GM13977 (cell line): ENCODE measurements at regions not wholly inside any gene's neighbourhood (a gene's known extent, or its start where the extent isn't known, plus 50 kb on each side); places are given as distances from the start of the nearest gene placed in this dataset.
"Not testable (repeated sequence)": the region's sequence is repeated elsewhere in the genome, so short reads cannot be mapped to it uniquely, and the experiment has no call there.

Experiments
- DNase-seq: peaks from one replicate; pipeline ENCODE4 v3.0.0; 2012; ENCODE audit warnings: low spot score
- CTCF ChIP-seq: IDR thresholded peaks from 2 replicates; pipeline ENCODE4 v1.5.1; 2012; ENCODE audit warnings: mild to moderate bottlenecking, control low read depth; ENCODE audit not compliant: insufficient read depth; ENCODE audit errors: extremely low read depth, missing control alignments
- in situ Hi-C: fragments of 300-500 bp; cut with MboI; formaldehyde crosslinking; loops from one replicate; pipeline ENCODE4 v1.12.0; 2022; ENCODE audit warnings: low sequenced_read_pairs, low pct_unique_long_range_greater_than_20kb, mixed read lengths, inconsistent platforms; ENCODE audit not compliant: unreplicated experiment

DNA sequence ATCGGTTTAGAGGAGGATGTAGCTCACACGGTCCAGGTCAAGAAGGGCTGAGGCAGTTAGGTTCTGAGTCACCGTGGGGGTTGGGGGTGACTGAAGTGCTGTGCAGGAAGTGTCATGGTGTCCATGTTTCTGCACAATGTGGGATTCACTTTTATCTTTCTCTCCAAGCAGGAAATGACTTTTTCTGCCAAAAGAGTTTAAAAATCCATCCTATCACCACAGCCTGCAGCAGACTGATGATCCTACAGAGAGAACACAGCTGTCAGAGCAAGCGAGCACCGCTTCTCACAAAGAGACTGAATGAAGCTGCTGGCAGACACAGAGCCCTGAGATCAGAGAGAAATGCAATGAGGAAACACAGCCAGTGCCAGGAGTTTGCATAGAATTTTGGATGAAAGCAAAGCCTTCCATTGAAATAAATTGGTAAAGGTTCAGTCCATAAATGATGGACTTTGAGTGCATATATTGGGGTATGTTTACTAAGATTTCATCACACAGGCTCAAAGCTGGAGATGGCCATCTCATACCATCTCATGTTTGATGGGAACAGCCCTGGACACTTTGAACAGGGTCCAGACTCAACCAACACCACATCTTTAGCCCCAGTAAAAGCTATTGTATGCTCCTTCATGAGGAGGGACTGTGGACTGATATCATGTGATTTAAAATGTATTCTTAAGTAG lies 213.9 kb upstream of the FBXL7 start:
- DNase-seq: no peak
- in situ Hi-C loops: no loop called here

DNA sequence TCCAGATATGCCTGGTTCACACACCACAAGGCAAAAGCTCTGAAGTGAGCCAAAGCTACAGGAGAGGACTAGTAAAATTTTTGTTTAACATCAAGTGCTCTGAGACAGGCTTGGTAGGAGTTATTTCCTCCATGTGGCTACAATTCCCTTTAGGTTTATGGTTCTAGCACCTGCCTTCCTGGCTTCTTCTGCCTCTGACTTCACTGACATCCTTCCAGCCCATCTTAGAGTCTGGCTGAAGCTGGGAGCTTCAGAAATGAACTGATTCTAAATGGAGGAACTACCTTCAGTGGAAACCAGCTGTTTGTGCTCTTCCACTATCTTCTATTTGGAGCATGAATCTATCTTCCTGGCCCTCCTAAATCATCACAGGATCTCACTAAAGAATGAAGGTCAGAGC lies 215.3 kb upstream of the FBXL7 start:
- TF ChIP-seq CTCF: no peak
- in situ Hi-C loops: no loop called here
- no peak for DNase-seq

More for the DNA sequence above, 213.9 kb upstream of the FBXL7 start:
- TF ChIP-seq CTCF: no peak

DNA sequence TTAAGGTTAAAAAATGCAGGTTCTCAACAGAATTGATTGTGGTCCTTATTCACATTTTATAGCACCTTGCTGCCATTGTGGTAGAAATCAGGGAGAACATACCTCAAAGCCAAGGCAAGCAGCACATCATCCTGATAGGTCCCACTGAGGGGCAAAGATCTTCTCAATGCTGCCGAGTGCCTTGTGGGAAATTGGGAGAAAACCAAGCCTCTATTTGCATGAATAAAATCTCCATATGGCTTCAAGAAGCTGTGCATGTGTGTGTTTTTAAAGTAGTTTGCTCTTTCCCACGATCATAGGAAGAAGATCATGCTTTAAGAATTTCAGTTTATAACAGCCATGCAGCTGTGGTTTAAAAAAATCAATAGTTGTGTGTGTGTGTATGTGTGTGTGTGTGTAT lies 216.9 kb upstream of the FBXL7 start:
- TF ChIP-seq CTCF: no peak
- no peak for DNase-seq
- in situ Hi-C loops: no loop called here

DNA sequence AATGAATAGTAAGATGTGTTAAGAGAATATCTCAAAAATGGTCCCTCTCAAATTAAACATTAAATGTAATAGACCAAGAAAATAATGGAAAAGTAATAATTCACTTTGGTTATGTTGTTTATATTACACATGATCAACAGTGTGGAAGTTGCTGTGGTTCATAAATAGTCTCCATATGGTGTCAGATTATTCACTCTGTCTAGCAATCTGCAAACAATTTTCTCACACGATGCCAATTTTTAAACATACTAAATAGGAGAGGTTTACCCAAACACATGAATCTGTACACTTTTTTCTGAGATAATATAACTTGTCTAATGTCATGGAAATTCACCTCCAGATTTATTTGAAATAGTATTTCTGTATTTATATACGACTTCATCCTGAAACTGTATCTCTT lies 217.4 kb upstream of the FBXL7 start:
- TF ChIP-seq CTCF: no peak
- no peak for DNase-seq
- in situ Hi-C loops: no loop called here

- not testable (repeated sequence) for DNase-seq
Measured at GRCh38 chr5:15271596-15271995, 228.4 kb upstream of the FBXL7 start.

GRCh38 chr5:15267966-15268365 lies 232.0 kb upstream of the FBXL7 start:
- TF ChIP-seq CTCF: no peak
- no peak for DNase-seq
- in situ Hi-C loops: no loop called here

More at GRCh38 chr5:15271596-15271995, 228.4 kb upstream of the FBXL7 start:
- in situ Hi-C loops: not testable (repeated sequence)

DNA sequence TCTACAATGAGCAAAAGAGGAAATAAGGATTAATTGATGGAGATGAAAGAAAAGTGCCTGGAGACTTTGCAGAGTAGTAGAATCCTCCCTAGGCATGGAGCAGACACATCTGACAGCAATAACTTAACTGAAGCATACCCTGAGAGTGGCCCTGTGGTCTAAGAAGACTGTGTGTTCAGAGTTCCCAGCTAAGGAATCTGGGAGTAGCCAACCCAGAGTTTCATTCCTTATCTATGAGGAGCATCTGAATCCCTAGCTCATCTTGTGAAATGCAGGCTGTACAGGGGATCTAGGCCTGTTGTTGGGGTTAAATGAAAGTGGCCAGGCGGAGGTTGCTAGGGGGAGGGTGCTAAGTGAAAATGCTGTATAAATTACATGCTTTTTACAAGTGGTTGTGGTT lies 233.1 kb upstream of the FBXL7 start:
- in situ Hi-C loops: no loop called here
- TF ChIP-seq CTCF: no peak
- DNase-seq: no peak
